HepG2 (cell line): ENCODE measurements at regions not wholly inside any gene's neighbourhood (a gene's known extent, or its start where the extent isn't known, plus 50 kb on each side); places are given as distances from the start of the nearest gene placed in this dataset.

Experiments used
- ATF6 ChIP-seq: sonication (generic); formaldehyde crosslinking; conservative IDR thresholded peaks from 2 replicates; pipeline ENCODE4 v1.4.0; 2020; ENCODE audit warnings: missing genetic modification reagents
- BRF2 ChIP-seq: sonication (generic); formaldehyde crosslinking; IDR thresholded peaks from 2 replicates; pipeline ENCODE4 v1.8.1; 2022; ENCODE audit warnings: mild to moderate bottlenecking, missing genetic modification reagents
- E2F2 ChIP-seq: sonication (generic); formaldehyde crosslinking; IDR thresholded peaks from 2 replicates; pipeline ENCODE4 v1.4.0; 2020; ENCODE audit warnings: missing genetic modification reagents, borderline replicate concordance
- HMG20B ChIP-seq: conservative IDR thresholded peaks from 2 replicates; pipeline ENCODE4 v1.6.1; 2016; ENCODE audit warnings: missing genetic modification reagents, missing compliant biosample characterization
- RERE ChIP-seq: IDR thresholded peaks from 2 replicates; pipeline ENCODE4 v1.6.1; 2016; ENCODE audit warnings: low read depth, missing genetic modification reagents, missing compliant biosample characterization
- SALL2 ChIP-seq: sonication (generic); formaldehyde crosslinking; IDR thresholded peaks from 2 replicates; pipeline ENCODE4 v1.8.1; 2023; ENCODE audit warnings: mild to moderate bottlenecking, missing genetic modification reagents, inconsistent platforms
- ZNF232 ChIP-seq: sonication (generic); formaldehyde crosslinking; IDR thresholded peaks from 2 replicates; pipeline ENCODE4 v1.4.0; 2020; ENCODE audit warnings: missing genetic modification reagents, borderline replicate concordance
- ZNF234 ChIP-seq: sonication (generic); formaldehyde crosslinking; conservative IDR thresholded peaks from 2 replicates; pipeline ENCODE4 v1.5.1; 2020; ENCODE audit warnings: mild to moderate bottlenecking, missing genetic modification reagents
- ZNF503 ChIP-seq: sonication (generic); formaldehyde crosslinking; IDR thresholded peaks from 2 replicates; pipeline ENCODE4 v1.4.0; 2020; ENCODE audit warnings: missing genetic modification reagents
- ZNF790 ChIP-seq: sonication (generic); formaldehyde crosslinking; IDR thresholded peaks from 2 replicates; pipeline ENCODE4 v1.8.0; 2022; ENCODE audit warnings: missing genetic modification reagents, mild to moderate bottlenecking, borderline replicate concordance
- TF ChIP-seq, protein P1 (sequence below): sonication (generic); formaldehyde crosslinking; IDR thresholded peaks from 2 replicates; pipeline ENCODE4 v1.4.0; 2020; ENCODE audit warnings: mild to moderate bottlenecking, missing genetic modification reagents, borderline replicate concordance

- TF ChIP-seq, protein P1, sequence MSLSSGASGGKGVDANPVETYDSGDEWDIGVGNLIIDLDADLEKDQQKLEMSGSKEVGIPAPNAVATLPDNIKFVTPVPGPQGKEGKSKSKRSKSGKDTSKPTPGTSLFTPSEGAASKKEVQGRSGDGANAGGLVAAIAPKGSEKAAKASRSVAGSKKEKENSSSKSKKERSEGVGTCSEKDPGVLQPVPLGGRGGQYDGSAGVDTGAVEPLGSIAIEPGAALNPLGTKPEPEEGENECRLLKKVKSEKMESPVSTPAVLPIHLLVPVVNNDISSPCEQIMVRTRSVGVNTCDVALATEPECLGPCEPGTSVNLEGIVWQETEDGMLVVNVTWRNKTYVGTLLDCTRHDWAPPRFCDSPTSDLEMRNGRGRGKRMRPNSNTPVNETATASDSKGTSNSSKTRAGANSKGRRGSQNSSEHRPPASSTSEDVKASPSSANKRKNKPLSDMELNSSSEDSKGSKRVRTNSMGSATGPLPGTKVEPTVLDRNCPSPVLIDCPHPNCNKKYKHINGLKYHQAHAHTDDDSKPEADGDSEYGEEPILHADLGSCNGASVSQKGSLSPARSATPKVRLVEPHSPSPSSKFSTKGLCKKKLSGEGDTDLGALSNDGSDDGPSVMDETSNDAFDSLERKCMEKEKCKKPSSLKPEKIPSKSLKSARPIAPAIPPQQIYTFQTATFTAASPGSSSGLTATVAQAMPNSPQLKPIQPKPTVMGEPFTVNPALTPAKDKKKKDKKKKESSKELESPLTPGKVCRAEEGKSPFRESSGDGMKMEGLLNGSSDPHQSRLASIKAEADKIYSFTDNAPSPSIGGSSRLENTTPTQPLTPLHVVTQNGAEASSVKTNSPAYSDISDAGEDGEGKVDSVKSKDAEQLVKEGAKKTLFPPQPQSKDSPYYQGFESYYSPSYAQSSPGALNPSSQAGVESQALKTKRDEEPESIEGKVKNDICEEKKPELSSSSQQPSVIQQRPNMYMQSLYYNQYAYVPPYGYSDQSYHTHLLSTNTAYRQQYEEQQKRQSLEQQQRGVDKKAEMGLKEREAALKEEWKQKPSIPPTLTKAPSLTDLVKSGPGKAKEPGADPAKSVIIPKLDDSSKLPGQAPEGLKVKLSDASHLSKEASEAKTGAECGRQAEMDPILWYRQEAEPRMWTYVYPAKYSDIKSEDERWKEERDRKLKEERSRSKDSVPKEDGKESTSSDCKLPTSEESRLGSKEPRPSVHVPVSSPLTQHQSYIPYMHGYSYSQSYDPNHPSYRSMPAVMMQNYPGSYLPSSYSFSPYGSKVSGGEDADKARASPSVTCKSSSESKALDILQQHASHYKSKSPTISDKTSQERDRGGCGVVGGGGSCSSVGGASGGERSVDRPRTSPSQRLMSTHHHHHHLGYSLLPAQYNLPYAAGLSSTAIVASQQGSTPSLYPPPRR (CRISPR knock-in tag), result peak; percentile 88
- no peak for TF ChIP-seq BRF2
- peak; percentile 87 for TF ChIP-seq ZNF503
- no peak for TF ChIP-seq ZNF790 (CRISPR knock-in tag)
- TF ChIP-seq E2F2 (CRISPR knock-in tag), result no peak
- TF ChIP-seq SALL2 (CRISPR knock-in tag), result no peak
- no peak for TF ChIP-seq ZNF234
- TF ChIP-seq ZNF232, result no peak
- no peak for TF ChIP-seq ATF6 (CRISPR knock-in tag)
- TF ChIP-seq HMG20B, result peak; percentile 64; the same call in 1 of the 2 replicates
- TF ChIP-seq RERE (CRISPR knock-in tag), result peak; percentile 72; the same call in 1 of the 2 replicates
Measured at GRCh38 chr12:31845613-31846322, 113.4 kb upstream of the RESF1 start (continued).
